HUES6 (cell line): ENCODE measurements at regions not wholly inside any gene's neighbourhood (a gene's known extent, or its start where the extent isn't known, plus 50 kb on each side); places are given as distances from the start of the nearest gene placed in this dataset.

Experiments
- H3K27ac ChIP-seq: 2 replicates; pipeline ENCODE4 v1.7.0; 2013; ENCODE audit warnings: low read depth, mild to moderate bottlenecking, low read length, inconsistent platforms
- H3K27me3 ChIP-seq: 2 replicates; pipeline ENCODE4 v1.6.1; 2013; ENCODE audit warnings: low read length; ENCODE audit not compliant: control insufficient read depth, insufficient read depth
- H3K36me3 ChIP-seq: 2 replicates; pipeline ENCODE4 v1.6.1; 2013; ENCODE audit warnings: low read length; ENCODE audit not compliant: control insufficient read depth, insufficient read depth
- H3K4me1 ChIP-seq: 2 replicates; pipeline ENCODE4 v1.6.1; 2013; ENCODE audit warnings: low read length; ENCODE audit not compliant: control insufficient read depth, insufficient read depth
- H3K4me3 ChIP-seq: 2 replicates; pipeline ENCODE4 v1.5.1; 2013; ENCODE audit warnings: low read depth, low read length
- H3K9ac ChIP-seq: one replicate; pipeline ENCODE4 v1.6.1; 2013; ENCODE audit warnings: mild to moderate bottlenecking, low read length
- H3K9me3 ChIP-seq: 2 replicates; pipeline ENCODE4 v1.6.1; 2013; ENCODE audit warnings: low read depth, low read length; ENCODE audit not compliant: control insufficient read depth, insufficient read depth

DNA sequence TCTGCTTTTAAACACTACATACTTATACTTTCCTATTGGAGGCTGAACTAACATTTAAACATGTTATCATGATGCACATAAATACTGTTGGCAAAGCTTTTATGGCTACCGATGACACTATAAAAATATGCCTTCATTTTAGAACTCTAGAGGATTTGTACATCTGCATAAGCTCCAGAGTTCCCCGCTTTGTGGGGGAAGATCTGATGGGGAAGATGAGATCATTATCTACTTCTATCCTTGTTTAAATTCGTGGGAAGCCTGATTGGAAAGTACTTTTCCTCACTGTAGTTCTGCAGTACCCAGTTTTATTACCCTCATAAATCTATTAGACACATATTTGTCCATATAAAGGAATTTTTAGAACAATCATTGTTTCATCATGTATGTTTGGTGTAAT, 299.6 kb upstream of the ATP2B1 start:
- no peaks in the 10 kb centered on the region for H3K27me3 ChIP-seq
- no peak overlapping the region for H3K4me3 ChIP-seq
- H3K9ac ChIP-seq, result no peak overlapping the region
- no peaks in the 10 kb centered on the region for H3K36me3 ChIP-seq
- peaks cover 4% of the 10 kb centered on the region; the same call in 1 of the 2 replicates for H3K4me1 ChIP-seq
- H3K27ac ChIP-seq, result no peak overlapping the region
- H3K9me3 ChIP-seq, result no peaks in the 10 kb centered on the region

GRCh38 chr12:90004319-90005074, 295.9 kb upstream of the ATP2B1 start:
- Histone ChIP-seq H3K4me1 (peaks cover 4% of the 10 kb centered on the region; the same call in 1 of the 2 replicates), H3K4me3 (no peak overlapping the region), H3K27ac (no peak overlapping the region), H3K27me3 (no peaks in the 10 kb centered on the region), H3K9me3 (no peaks in the 10 kb centered on the region), H3K9ac (no peak overlapping the region), H3K36me3 (no peaks in the 10 kb centered on the region)

DNA sequence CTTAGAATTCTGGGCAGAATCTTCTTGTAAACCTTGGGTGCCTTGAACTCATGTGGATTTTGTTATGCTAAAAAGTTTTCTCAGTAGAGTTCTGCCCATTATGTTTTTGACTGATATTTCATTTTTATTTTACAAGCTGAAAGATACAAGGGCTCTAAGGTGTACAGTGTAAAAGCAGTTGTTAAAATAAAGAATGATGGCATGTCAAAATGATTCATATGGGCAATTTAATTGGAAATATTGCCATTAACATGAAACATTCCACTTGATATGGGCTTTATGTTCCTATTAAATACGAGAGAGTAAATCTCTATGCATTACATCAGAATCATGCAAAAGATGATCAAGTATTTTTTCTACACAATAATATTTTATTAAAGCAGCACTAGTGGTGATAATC, 295.1 kb upstream of the ATP2B1 start:
- H3K9me3 ChIP-seq, result no peaks in the 10 kb centered on the region
- no peak overlapping the region for H3K9ac ChIP-seq
- H3K27ac ChIP-seq, result no peak overlapping the region
- no peak overlapping the region for H3K4me3 ChIP-seq
- H3K36me3 ChIP-seq, result no peaks in the 10 kb centered on the region
- H3K4me1 ChIP-seq, result peaks cover 4% of the 10 kb centered on the region; the same call in 1 of the 2 replicates
- no peaks in the 10 kb centered on the region for H3K27me3 ChIP-seq

- H3K9ac ChIP-seq, result no peak overlapping the region
These were observed 292.1 kb upstream of the ATP2B1 start for GRCh38 chr12:90000721-90001120.

GRCh38 chr12:89999699-90000505, 291.3 kb upstream of the ATP2B1 start:
- no peak overlapping the region for H3K9ac ChIP-seq
- no peaks in the 10 kb centered on the region for H3K27me3 ChIP-seq
- no peak overlapping the region for H3K4me3 ChIP-seq
- H3K36me3 ChIP-seq, result no peaks in the 10 kb centered on the region
- peaks cover 4% of the 10 kb centered on the region; the same call in 1 of the 2 replicates for H3K4me1 ChIP-seq
- peak overlapping the region; percentile 43; the same call in 1 of the 2 replicates for H3K27ac ChIP-seq
- H3K9me3 ChIP-seq, result no peaks in the 10 kb centered on the region

More at GRCh38 chr12:90000721-90001120, 292.1 kb upstream of the ATP2B1 start:
- no peak overlapping the region for H3K27ac ChIP-seq
- no peaks in the 10 kb centered on the region for H3K36me3 ChIP-seq
- peaks cover 4% of the 10 kb centered on the region; the same call in 1 of the 2 replicates for H3K4me1 ChIP-seq
- H3K27me3 ChIP-seq, result no peaks in the 10 kb centered on the region
- no peak overlapping the region for H3K4me3 ChIP-seq
- no peaks in the 10 kb centered on the region for H3K9me3 ChIP-seq

GRCh38 chr12:89995870-89996269, 287.2 kb upstream of the ATP2B1 start:
- Histone ChIP-seq H3K27ac (no peak overlapping the region), H3K4me3 (no peak overlapping the region), H3K4me1 (no peaks in the 10 kb centered on the region; the same call in 1 of the 2 replicates), H3K36me3 (no peaks in the 10 kb centered on the region), H3K9ac (no peak overlapping the region), H3K9me3 (no peaks in the 10 kb centered on the region), H3K27me3 (no peaks in the 10 kb centered on the region)

DNA sequence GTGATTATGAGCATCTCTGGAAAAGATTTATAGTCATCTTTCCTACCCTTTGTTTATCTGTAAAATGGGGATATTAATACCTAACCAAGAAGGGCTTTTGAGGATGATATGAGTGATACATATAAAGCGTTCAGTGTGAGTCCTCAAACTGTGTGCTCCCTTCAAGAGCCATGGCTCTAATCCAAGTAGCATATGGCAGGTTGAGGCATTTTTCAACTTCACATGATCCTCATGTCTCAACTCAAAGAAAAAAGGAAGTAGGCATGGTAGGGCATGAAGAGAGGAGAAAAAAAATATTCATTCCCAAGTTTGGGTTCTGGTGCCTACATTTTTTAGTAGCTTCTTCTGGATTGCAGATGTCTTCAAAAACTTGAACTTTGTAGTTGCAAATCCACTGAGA, 286.3 kb upstream of the ATP2B1 start:
- Histone ChIP-seq H3K27me3 (no peaks in the 10 kb centered on the region), H3K4me1 (no peaks in the 10 kb centered on the region; the same call in 1 of the 2 replicates), H3K27ac (no peak overlapping the region), H3K9ac (no peak overlapping the region), H3K9me3 (no peaks in the 10 kb centered on the region), H3K36me3 (no peaks in the 10 kb centered on the region), H3K4me3 (no peak overlapping the region)

DNA sequence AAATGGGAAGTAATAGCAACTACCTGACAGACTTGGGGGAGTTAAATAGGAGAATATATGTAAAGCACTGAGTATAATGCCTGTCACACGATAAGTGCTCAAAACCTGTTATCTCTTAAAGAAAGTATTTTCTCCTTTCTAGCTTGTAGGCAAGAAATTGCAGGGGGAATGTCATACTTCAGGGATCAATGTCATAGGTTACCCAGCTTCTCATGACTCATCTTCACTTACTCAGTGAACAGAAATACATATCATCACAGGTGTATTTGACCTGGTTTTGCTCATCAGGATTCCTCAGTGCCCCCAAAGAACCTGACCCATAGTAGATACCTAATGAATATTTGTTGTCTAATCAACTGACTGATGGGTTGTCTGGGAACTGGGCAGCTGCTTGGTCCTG, 285.0 kb upstream of the ATP2B1 start:
- Histone ChIP-seq H3K4me1 (no peaks in the 10 kb centered on the region), H3K9ac (no peak overlapping the region), H3K27ac (no peak overlapping the region), H3K27me3 (no peaks in the 10 kb centered on the region), H3K4me3 (no peak overlapping the region), H3K36me3 (no peaks in the 10 kb centered on the region), H3K9me3 (no peaks in the 10 kb centered on the region)

GRCh38 chr12:89992668-89993451, 284.2 kb upstream of the ATP2B1 start:
- no peaks in the 10 kb centered on the region for H3K9me3 ChIP-seq
- no peak overlapping the region for H3K4me3 ChIP-seq
- no peak overlapping the region for H3K27ac ChIP-seq
- no peaks in the 10 kb centered on the region for H3K36me3 ChIP-seq
- no peaks in the 10 kb centered on the region for H3K27me3 ChIP-seq
- H3K9ac ChIP-seq, result no peak overlapping the region
- H3K4me1 ChIP-seq, result no peaks in the 10 kb centered on the region

- Histone ChIP-seq H3K27ac (no peak overlapping the region), H3K9ac (no peak overlapping the region), H3K27me3 (no peaks in the 10 kb centered on the region), H3K4me3 (no peak overlapping the region), H3K4me1 (no peaks in the 10 kb centered on the region), H3K9me3 (no peaks in the 10 kb centered on the region), H3K36me3 (no peaks in the 10 kb centered on the region)
These were observed 283.4 kb upstream of the ATP2B1 start for GRCh38 chr12:89991807-89992590.
